ENCODE measurements at regions not wholly inside any gene's neighbourhood (a gene's known extent, or its start where the extent isn't known, plus 50 kb on each side); places are given as distances from the start of the nearest gene placed in this dataset.

DNA sequence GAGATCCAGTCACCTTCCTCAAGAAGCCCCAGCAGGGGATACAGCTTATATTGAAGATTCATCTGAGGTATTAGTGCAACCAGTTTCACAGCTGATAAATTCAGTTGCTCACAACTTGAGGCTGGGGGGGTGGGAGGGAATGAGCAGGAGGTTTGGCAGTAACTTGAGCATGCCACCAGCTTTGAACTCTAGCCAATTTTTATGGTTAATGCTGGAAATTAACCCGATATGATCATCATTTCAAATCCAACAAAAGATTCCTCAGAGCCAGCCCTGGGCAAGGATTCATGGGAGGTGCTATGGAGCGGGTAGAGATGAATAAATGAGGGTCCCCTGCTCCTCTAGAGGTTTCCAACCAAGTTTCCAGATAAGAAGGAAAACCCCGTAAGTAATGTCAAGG lies 73.1 kb upstream of the HES1 start:
- Histone ChIP-seq H2BK15ac (ENCODE audit: low read depth, low read length) (no peak overlapping the region), H2BK5ac (ENCODE audit: insufficient read length, low read length) (no peak overlapping the region), H3K4ac (ENCODE audit: low read depth, low read length) (no peak overlapping the region), H2AFZ (ENCODE audit: low read length) (no peak overlapping the region), H2BK20ac (ENCODE audit: low read depth, low read length, poor library complexity, severe bottlenecking) (no peak overlapping the region), H4K20me1 (ENCODE audit: control insufficient read depth, insufficient read depth, insufficient read length) (no peaks in the 10 kb centered on the region), H2AK5ac (ENCODE audit: insufficient read length, low read length) (no peak overlapping the region), H3K14ac (ENCODE audit: insufficient read depth, low read length) (no peak overlapping the region), H4K8ac (replicated peaks; ENCODE audit: insufficient read length, low read depth, low read length) (no peak overlapping the region), H3K9ac (ENCODE audit: extremely low read depth, insufficient read length, low read length) (no peak overlapping the region), H3K27me3 (ENCODE audit: insufficient read depth, low read length) (peaks cover 2% of the 10 kb centered on the region), H3K4me1 (ENCODE audit: insufficient read depth, low read length) (no peaks in the 10 kb centered on the region), H3K27ac (ENCODE audit: insufficient read length, low read depth, low read length) (no peak overlapping the region), H3K79me2 (ENCODE audit: insufficient read depth, low read length) (no peaks in the 10 kb centered on the region), H3K79me1 (ENCODE audit: insufficient read depth, low read depth, low read length, poor library complexity, severe bottlenecking) (no peaks in the 10 kb centered on the region), H3T11ph (ENCODE audit: low read length) (no peak overlapping the region), H3K23me2 (ENCODE audit: insufficient read length, low read depth, low read length, poor library complexity, severe bottlenecking) (no peaks in the 10 kb centered on the region), H4K5ac (ENCODE audit: insufficient read length, low read depth, low read length) (no peak overlapping the region), H4K91ac (ENCODE audit: insufficient read length, low read depth, low read length) (no peak overlapping the region), H3K18ac (ENCODE audit: insufficient read length, low read depth, low read length) (no peak overlapping the region), H3K23ac (ENCODE audit: insufficient read length, low read depth, low read length) (no peak overlapping the region), H3K4me2 (ENCODE audit: insufficient read depth, insufficient read length, low read length) (no peak overlapping the region), H2BK12ac (ENCODE audit: insufficient read length, low read depth, low read length) (no peak overlapping the region), H3K56ac (ENCODE audit: insufficient read length, low read depth, low read length) (no peak overlapping the region), H2BK120ac (ENCODE audit: low read depth, low read length, poor library complexity, severe bottlenecking) (no peak overlapping the region), H3K9me3 (ENCODE audit: control insufficient read depth, low read depth, low read length) (no peaks in the 10 kb centered on the region)
- TF ChIP-seq, protein P1, sequence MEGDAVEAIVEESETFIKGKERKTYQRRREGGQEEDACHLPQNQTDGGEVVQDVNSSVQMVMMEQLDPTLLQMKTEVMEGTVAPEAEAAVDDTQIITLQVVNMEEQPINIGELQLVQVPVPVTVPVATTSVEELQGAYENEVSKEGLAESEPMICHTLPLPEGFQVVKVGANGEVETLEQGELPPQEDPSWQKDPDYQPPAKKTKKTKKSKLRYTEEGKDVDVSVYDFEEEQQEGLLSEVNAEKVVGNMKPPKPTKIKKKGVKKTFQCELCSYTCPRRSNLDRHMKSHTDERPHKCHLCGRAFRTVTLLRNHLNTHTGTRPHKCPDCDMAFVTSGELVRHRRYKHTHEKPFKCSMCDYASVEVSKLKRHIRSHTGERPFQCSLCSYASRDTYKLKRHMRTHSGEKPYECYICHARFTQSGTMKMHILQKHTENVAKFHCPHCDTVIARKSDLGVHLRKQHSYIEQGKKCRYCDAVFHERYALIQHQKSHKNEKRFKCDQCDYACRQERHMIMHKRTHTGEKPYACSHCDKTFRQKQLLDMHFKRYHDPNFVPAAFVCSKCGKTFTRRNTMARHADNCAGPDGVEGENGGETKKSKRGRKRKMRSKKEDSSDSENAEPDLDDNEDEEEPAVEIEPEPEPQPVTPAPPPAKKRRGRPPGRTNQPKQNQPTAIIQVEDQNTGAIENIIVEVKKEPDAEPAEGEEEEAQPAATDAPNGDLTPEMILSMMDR (conservative IDR thresholded peaks at IDR 0.05) = no peak
- H3K36me3 Mint-ChIP-seq (ENCODE audit: insufficient read depth in 1 of 3, low read depth in 3 of 3) = peaks cover 4 to 18% (median 12%) of the 10 kb centered on the region in 3 experiments; a peak in 4 of 7 replicates
- DNase-seq = peak; percentile 8
- no CpG with 5 or more reads among the region's 3 CpGs for WGBS (ENCODE audit: extremely low coverage, insufficient read length, low lambda C conversion rate)
- H3K9me3 Mint-ChIP-seq = peaks cover 7 to 16% of the 10 kb centered on the region in 2 experiments
- no peak overlapping the region for H3K27ac Mint-ChIP-seq
- peaks cover 29% of the 10 kb centered on the region in 2 experiments for H3K4me1 Mint-ChIP-seq
- H3K4me3 Mint-ChIP-seq = no peak overlapping the region
- peaks cover 28% of the 10 kb centered on the region for H3K27me3 Mint-ChIP-seq (ENCODE audit: low read depth)

Data from H9 (cell line).